ENCODE measurements at regions not wholly inside any gene's neighbourhood (a gene's known extent, or its start where the extent isn't known, plus 50 kb on each side); places are given as distances from the start of the nearest gene placed in this dataset.

GRCh38 chr6:169016758-169017157 is 236.9 kb downstream of the THBS2 start:
- Mint-ChIP-seq H3K4me1 (ENCODE audit: low read depth, unreplicated experiment) (no peaks in the 10 kb centered on the region), H3K27me3 (ENCODE audit: low read depth, unreplicated experiment) (peaks cover 3% of the 10 kb centered on the region), H3K4me3 (ENCODE audit: unreplicated experiment) (no peak overlapping the region), H3K27ac (ENCODE audit: unreplicated experiment) (no peak overlapping the region), H3K36me3 (ENCODE audit: low read depth, unreplicated experiment) (peaks cover 3% of the 10 kb centered on the region), H3K9me3 (ENCODE audit: unreplicated experiment) (peaks cover 15% of the 10 kb centered on the region)
- Histone ChIP-seq H3K27ac (ENCODE audit: low read depth, low read length) (no peak overlapping the region), H3K27me3 (ENCODE audit: insufficient read depth, low read length) (no peaks in the 10 kb centered on the region), H3K4me1 (ENCODE audit: insufficient read depth, low read length) (no peaks in the 10 kb centered on the region), H3K9me3 (ENCODE audit: insufficient read depth, low read depth, low read length) (peaks cover 4% of the 10 kb centered on the region), H3K9ac (ENCODE audit: low read length) (no peak overlapping the region), H3K4me2 (ENCODE audit: low read length) (no peak overlapping the region), H3K79me2 (ENCODE audit: insufficient read depth, low read length) (no peaks in the 10 kb centered on the region), H4K20me1 (ENCODE audit: insufficient read depth, low read length) (no peaks in the 10 kb centered on the region), H3K4me3 (ENCODE audit: insufficient read depth, low read depth, low read length) (no peak overlapping the region), H2AFZ (ENCODE audit: low read depth, low read length) (no peak overlapping the region), H3K36me3 (ENCODE audit: insufficient read depth, low read length) (no peaks in the 10 kb centered on the region)
- FAIRE-seq (no peak), DNase-seq (ENCODE audit: low read depth) (no peak)
- TF ChIP-seq CTCF (IDR thresholded peaks at IDR 0.05; ENCODE audit: insufficient read depth, low read depth, low read length) (no peak), EZH2 (IDR thresholded peaks at IDR 0.05; ENCODE audit: insufficient read depth, low read length) (no peak)

- peak; percentile 17 for FAIRE-seq
- Histone ChIP-seq H2AFZ (ENCODE audit: low read depth, low read length) (no peak overlapping the region), H3K4me1 (ENCODE audit: insufficient read depth, low read length) (no peaks in the 10 kb centered on the region), H3K36me3 (ENCODE audit: insufficient read depth, low read length) (no peaks in the 10 kb centered on the region), H3K27me3 (ENCODE audit: insufficient read depth, low read length) (no peaks in the 10 kb centered on the region), H3K4me3 (ENCODE audit: insufficient read depth, low read depth, low read length) (no peak overlapping the region), H3K27ac (ENCODE audit: low read depth, low read length) (no peak overlapping the region), H4K20me1 (ENCODE audit: insufficient read depth, low read length) (no peaks in the 10 kb centered on the region), H3K9me3 (ENCODE audit: insufficient read depth, low read depth, low read length) (peaks cover 4% of the 10 kb centered on the region), H3K79me2 (ENCODE audit: insufficient read depth, low read length) (no peaks in the 10 kb centered on the region), H3K4me2 (ENCODE audit: low read length) (no peak overlapping the region), H3K9ac (ENCODE audit: low read length) (no peak overlapping the region)
- Mint-ChIP-seq H3K4me1 (ENCODE audit: low read depth, unreplicated experiment) (no peaks in the 10 kb centered on the region), H3K27ac (ENCODE audit: unreplicated experiment) (no peak overlapping the region), H3K9me3 (ENCODE audit: unreplicated experiment) (peaks cover 15% of the 10 kb centered on the region), H3K27me3 (ENCODE audit: low read depth, unreplicated experiment) (peaks cover under 1% of the 10 kb centered on the region), H3K4me3 (ENCODE audit: unreplicated experiment) (no peak overlapping the region), H3K36me3 (ENCODE audit: low read depth, unreplicated experiment) (peaks cover 3% of the 10 kb centered on the region)
- DNase-seq (ENCODE audit: low read depth), result peak; percentile 56
- no peak for TF ChIP-seq CTCF (IDR thresholded peaks at IDR 0.05; ENCODE audit: insufficient read depth, low read depth, low read length)
- TF ChIP-seq EZH2 (IDR thresholded peaks at IDR 0.05; ENCODE audit: insufficient read depth, low read length), result no peak
Observed at GRCh38 chr6:169014211-169015197, 239.1 kb downstream of the THBS2 start.

GRCh38 chr6:169009628-169010027 is 244.0 kb downstream of the THBS2 start:
- H2AFZ ChIP-seq (ENCODE audit: low read depth, low read length), result no peak overlapping the region
- H3K9me3 ChIP-seq (ENCODE audit: insufficient read depth, low read depth, low read length), result no peaks in the 10 kb centered on the region
- H3K36me3 Mint-ChIP-seq (ENCODE audit: low read depth, unreplicated experiment), result no peaks in the 10 kb centered on the region
- H3K36me3 ChIP-seq (ENCODE audit: insufficient read depth, low read length), result no peaks in the 10 kb centered on the region
- H3K9me3 Mint-ChIP-seq (ENCODE audit: unreplicated experiment), result peaks cover 2% of the 10 kb centered on the region
- DNase-seq (ENCODE audit: low read depth) (no peak), FAIRE-seq (no peak)
- H3K4me2 ChIP-seq (ENCODE audit: low read length), result no peak overlapping the region
- H3K4me3 Mint-ChIP-seq (ENCODE audit: unreplicated experiment), result no peak overlapping the region
- no peak overlapping the region for H3K4me3 ChIP-seq (ENCODE audit: insufficient read depth, low read depth, low read length)
- H3K27ac ChIP-seq (ENCODE audit: low read depth, low read length), result no peak overlapping the region
- H4K20me1 ChIP-seq (ENCODE audit: insufficient read depth, low read length), result no peaks in the 10 kb centered on the region
- no peaks in the 10 kb centered on the region for H3K4me1 Mint-ChIP-seq (ENCODE audit: low read depth, unreplicated experiment)
- no peak overlapping the region for H3K27ac Mint-ChIP-seq (ENCODE audit: unreplicated experiment)
- no peaks in the 10 kb centered on the region for H3K27me3 ChIP-seq (ENCODE audit: insufficient read depth, low read length)
- H3K9ac ChIP-seq (ENCODE audit: low read length), result no peak overlapping the region
- no peak for TF ChIP-seq EZH2 (IDR thresholded peaks at IDR 0.05; ENCODE audit: insufficient read depth, low read length)
- no peak for TF ChIP-seq CTCF (IDR thresholded peaks at IDR 0.05; ENCODE audit: insufficient read depth, low read depth, low read length)
- H3K4me1 ChIP-seq (ENCODE audit: insufficient read depth, low read length), result no peaks in the 10 kb centered on the region
- no peaks in the 10 kb centered on the region for H3K27me3 Mint-ChIP-seq (ENCODE audit: low read depth, unreplicated experiment)
- H3K79me2 ChIP-seq (ENCODE audit: insufficient read depth, low read length), result no peaks in the 10 kb centered on the region
